Breast epithelium (tissue), 4 donors: ENCODE measurements at regions not wholly inside any gene's neighbourhood (a gene's known extent, or its start where the extent isn't known, plus 50 kb on each side); places are given as distances from the start of the nearest gene placed in this dataset.

Experiments
- DNase-seq, 2 donors: peaks; one replicate each; pipeline ENCODE4 v3.0.0-alpha.2; 2019; ENCODE audit warnings: low spot score in 2 of 2
- H3K27ac ChIP-seq, 2 donors: fragments of 200-600 bp; sonication (generic) in 1 of 2; one replicate each; pipeline ENCODE4 v1.5.1; 2016 to 2019; ENCODE audit warnings: mild to moderate bottlenecking in 1 of 2
- H3K27me3 ChIP-seq, 2 donors: fragments of 200-600 bp; sonication (generic) in 1 of 2; one replicate each; pipeline versions ENCODE4 v1.5.1 to v1.6.0; 2017 to 2019; ENCODE audit warnings: control low read depth in 1 of 2, mild to moderate bottlenecking in 1 of 2
- H3K36me3 ChIP-seq: fragments of 200-600 bp; one replicate; pipeline ENCODE4 v1.5.1; 2019
- H3K4me1 ChIP-seq, 2 donors: fragments of 200-600 bp; sonication (generic); one replicate each; pipeline ENCODE4 v1.5.1; 2016 to 2019; ENCODE audit warnings: control low read depth in 1 of 2
- H3K4me3 ChIP-seq, 3 donors: fragments of 200-600 bp; sonication (generic); 1 replicate in 2 of 3; 2 replicates in 1 of 3; pipeline ENCODE4 v1.5.1; 2016 to 2019; ENCODE audit warnings: mild to moderate bottlenecking in 3 of 3, moderate library complexity in 2 of 3
- H3K9me3 ChIP-seq, 2 donors: fragments of 200-600 bp; sonication (generic) in 1 of 2; one replicate each; pipeline ENCODE4 v1.5.1; 2016 to 2019; ENCODE audit warnings: control low read depth in 1 of 2
- POLR2A ChIP-seq: fragments of 450-650 bp; IDR thresholded peaks from one replicate; pipeline ENCODE4 v1.6.1; 2016; ENCODE audit warnings: antibody characterized with exemption, mild to moderate bottlenecking, moderate library complexity
- POLR2AphosphoS5 ChIP-seq, 3 donors: sonication (generic); formaldehyde crosslinking; IDR thresholded peaks; one replicate each; pipeline ENCODE4 v1.6.1; 2017; ENCODE audit warnings: antibody characterized with exemption in 3 of 3
- intact Hi-C: fragments of 100-400 bp; cut with DNase I; formaldehyde crosslinking; loops from one replicate; pipeline ENCODE4 v1.15.1; 2023; ENCODE audit warnings: low total_unique reads
- TF ChIP-seq, protein P1 (sequence below), 3 donors: fragments of 450-650 bp; IDR thresholded peaks; one replicate each; pipeline ENCODE4 v1.5.1; 2016 to 2017; ENCODE audit warnings: antibody characterized with exemption in 3 of 3, mild to moderate bottlenecking in 3 of 3, moderate library complexity in 3 of 3

DNA sequence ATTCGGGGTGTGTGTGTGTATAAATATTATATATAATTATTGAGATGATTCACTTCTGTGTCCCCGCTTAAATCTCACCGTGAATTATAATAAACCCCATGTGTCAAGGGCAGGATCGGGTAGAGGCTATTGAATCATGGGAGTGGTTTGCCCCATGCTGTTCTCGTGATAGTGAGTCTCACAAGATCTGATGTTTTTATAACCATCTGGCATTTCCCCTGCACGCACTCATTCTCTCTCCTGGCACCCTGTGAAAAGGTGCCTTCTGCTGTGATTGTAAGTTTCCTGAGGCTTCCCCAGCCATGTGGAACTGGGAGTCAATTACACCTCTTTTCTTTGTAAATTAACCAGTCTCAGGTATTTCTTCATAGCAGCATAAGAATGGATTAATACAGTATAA lies 851.4 kb upstream of the AGA start:
- Histone ChIP-seq H3K36me3 (no peaks in the 10 kb centered on the region), H3K4me3 (no peak overlapping the region), H3K4me1 (no peaks in the 10 kb centered on the region), H3K27ac (no peak overlapping the region), H3K9me3 (no peaks in the 10 kb centered on the region), H3K27me3 (no peaks in the 10 kb centered on the region)
- intact Hi-C loops: no loop called here
- TF ChIP-seq POLR2A: no peak
- TF ChIP-seq, protein P1, sequence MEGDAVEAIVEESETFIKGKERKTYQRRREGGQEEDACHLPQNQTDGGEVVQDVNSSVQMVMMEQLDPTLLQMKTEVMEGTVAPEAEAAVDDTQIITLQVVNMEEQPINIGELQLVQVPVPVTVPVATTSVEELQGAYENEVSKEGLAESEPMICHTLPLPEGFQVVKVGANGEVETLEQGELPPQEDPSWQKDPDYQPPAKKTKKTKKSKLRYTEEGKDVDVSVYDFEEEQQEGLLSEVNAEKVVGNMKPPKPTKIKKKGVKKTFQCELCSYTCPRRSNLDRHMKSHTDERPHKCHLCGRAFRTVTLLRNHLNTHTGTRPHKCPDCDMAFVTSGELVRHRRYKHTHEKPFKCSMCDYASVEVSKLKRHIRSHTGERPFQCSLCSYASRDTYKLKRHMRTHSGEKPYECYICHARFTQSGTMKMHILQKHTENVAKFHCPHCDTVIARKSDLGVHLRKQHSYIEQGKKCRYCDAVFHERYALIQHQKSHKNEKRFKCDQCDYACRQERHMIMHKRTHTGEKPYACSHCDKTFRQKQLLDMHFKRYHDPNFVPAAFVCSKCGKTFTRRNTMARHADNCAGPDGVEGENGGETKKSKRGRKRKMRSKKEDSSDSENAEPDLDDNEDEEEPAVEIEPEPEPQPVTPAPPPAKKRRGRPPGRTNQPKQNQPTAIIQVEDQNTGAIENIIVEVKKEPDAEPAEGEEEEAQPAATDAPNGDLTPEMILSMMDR (IDR thresholded peaks at IDR 0.05): no peak
- no peak for TF ChIP-seq POLR2AphosphoS5 (IDR thresholded peaks at IDR 0.05)
- DNase-seq: no peak

DNA sequence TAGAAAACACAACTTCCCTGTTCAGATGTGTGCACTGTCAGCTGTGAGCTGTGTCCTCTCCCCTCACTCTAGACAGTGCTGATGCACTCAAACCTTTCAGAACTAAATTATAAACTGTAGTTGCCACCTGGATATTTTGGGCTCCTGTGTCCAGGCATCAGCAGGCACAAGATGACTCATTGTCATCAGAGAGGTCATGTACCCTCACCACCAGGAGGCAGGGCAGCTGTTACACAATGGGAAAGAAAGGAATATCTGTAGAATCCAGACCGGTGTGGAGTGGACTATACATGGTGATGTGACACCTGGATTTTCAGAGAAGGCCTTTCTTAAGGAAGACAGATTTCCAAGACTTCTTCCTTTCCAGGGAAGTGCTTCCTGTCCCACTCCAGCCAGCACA lies 854.4 kb upstream of the AGA start:
- intact Hi-C loops: loop anchor here (1.0 kb wide), 1 partner anchor 18 kb away; no protein-coding TSS in a partner anchor
- Histone ChIP-seq H3K27me3 (no peaks in the 10 kb centered on the region), H3K27ac (no peak overlapping the region), H3K36me3 (no peaks in the 10 kb centered on the region), H3K4me1 (no peaks in the 10 kb centered on the region), H3K9me3 (no peaks in the 10 kb centered on the region), H3K4me3 (no peak overlapping the region)
- TF ChIP-seq, protein P1 (IDR thresholded peaks at IDR 0.05): no peak
- TF ChIP-seq POLR2A (no peak), POLR2AphosphoS5 (IDR thresholded peaks at IDR 0.05) (no peak)
- DNase-seq: no peak

DNA sequence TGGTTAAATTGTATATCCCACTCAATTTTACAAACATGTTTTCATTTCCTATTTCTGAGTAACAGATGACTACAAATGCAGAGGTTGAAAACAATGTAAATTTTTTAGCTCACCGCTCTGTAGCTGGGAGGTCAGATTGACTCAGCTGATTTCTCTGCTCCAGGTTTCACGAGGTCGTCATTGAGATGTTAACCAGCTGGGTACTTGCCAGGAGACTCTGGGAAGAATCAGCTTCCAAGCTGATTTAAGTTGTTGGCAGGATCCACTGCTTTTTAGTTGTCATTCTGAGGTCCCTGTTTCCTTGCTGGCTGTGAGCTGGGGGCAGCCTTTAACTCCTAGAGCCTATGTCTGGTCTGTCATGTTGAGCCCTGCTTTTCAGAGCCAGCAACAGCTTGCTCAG lies 864.3 kb upstream of the AGA start:
- no peak overlapping the region for H3K27ac ChIP-seq
- H3K9me3 ChIP-seq: no peaks in the 10 kb centered on the region
- no peaks in the 10 kb centered on the region for H3K36me3 ChIP-seq
- H3K27me3 ChIP-seq: no peaks in the 10 kb centered on the region
- H3K4me3 ChIP-seq: no peak overlapping the region
- intact Hi-C loops: no loop called here
- TF ChIP-seq, protein P1 (IDR thresholded peaks at IDR 0.05): no peak
- TF ChIP-seq POLR2AphosphoS5 (IDR thresholded peaks at IDR 0.05) (no peak), POLR2A (no peak)
- no peak for DNase-seq
- H3K4me1 ChIP-seq: no peaks in the 10 kb centered on the region

DNA sequence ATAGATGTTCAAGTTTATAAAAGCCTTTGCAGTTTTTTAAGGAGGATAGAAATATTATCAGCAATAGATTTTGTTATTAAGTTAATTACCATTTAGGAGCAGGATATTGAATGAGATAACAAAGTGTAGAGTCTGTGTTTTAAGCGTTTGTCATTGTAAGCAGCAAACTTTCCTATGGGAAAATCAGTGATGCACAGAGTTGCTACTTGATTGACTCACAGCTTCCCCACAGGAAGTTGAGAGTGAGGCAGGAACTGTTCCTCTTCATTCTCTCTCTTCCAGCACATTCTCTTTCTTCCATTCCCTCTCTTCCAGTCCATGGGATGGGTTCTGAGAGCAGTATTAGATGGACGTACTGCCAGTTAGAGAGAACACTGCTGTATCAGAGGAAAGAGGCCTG lies 867.7 kb upstream of the AGA start:
- Histone ChIP-seq H3K4me1 (no peaks in the 10 kb centered on the region), H3K27me3 (no peaks in the 10 kb centered on the region), H3K4me3 (no peak overlapping the region), H3K36me3 (no peaks in the 10 kb centered on the region), H3K27ac (no peak overlapping the region), H3K9me3 (no peaks in the 10 kb centered on the region)
- no peak for DNase-seq
- intact Hi-C loops: no loop called here
- TF ChIP-seq POLR2AphosphoS5 (IDR thresholded peaks at IDR 0.05): no peak
- TF ChIP-seq, protein P1 (IDR thresholded peaks at IDR 0.05): no peak
- TF ChIP-seq POLR2A: no peak

DNA sequence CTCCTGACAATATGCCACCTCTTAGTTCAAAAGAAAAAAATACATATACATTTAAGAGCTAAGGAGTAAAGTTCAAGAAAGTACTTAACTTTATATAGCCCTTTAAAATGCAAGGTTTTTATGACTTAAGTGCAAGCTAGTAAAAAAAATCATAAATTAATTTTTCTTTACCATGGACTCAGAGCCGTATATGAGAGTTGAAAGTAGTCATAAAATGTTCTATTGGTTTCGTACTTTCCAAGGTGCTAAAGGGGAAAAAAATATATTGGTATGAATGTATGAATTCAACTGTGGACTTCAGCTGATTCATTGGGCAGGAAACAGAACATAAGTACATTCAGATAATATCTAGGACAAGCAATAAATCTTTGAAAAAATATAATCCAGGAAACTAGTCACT lies 869.8 kb upstream of the AGA start:
- TF ChIP-seq POLR2AphosphoS5 (IDR thresholded peaks at IDR 0.05) (no peak), POLR2A (no peak)
- TF ChIP-seq, protein P1 (IDR thresholded peaks at IDR 0.05): no peak
- H3K27me3 ChIP-seq: no peaks in the 10 kb centered on the region
- H3K4me3 ChIP-seq: no peak overlapping the region
- no peaks in the 10 kb centered on the region for H3K36me3 ChIP-seq
- DNase-seq: no peak
- no peaks in the 10 kb centered on the region for H3K4me1 ChIP-seq
- intact Hi-C loops: no loop called here
- H3K9me3 ChIP-seq: no peaks in the 10 kb centered on the region
- H3K27ac ChIP-seq: no peak overlapping the region
